AG08395 (cell line): ENCODE measurements at regions not wholly inside any gene's neighbourhood (a gene's known extent, or its start where the extent isn't known, plus 50 kb on each side); places are given as distances from the start of the nearest gene placed in this dataset.

Experiments
- DNase-seq: peaks from one replicate; pipeline ENCODE4 v3.0.0; 2012; ENCODE audit warnings: mixed read lengths, low spot score

GRCh38 chr2:134080386-134081089 is 173.3 kb upstream of the MGAT5 start:
- DNase-seq, result no peak

- no peak for DNase-seq
Measured at GRCh38 chr2:134081238-134081938, 172.5 kb upstream of the MGAT5 start.

- DNase-seq, result no peak
Measured at GRCh38 chr2:134083548-134083947, 170.3 kb upstream of the MGAT5 start.

- DNase-seq, result no peak
Measured at GRCh38 chr2:134086594-134087219, 167.2 kb upstream of the MGAT5 start.

GRCh38 chr2:134087371-134087921 is 166.4 kb upstream of the MGAT5 start:
- DNase-seq, result no peak

GRCh38 chr2:134089454-134089853 is 164.4 kb upstream of the MGAT5 start:
- DNase-seq, result no peak

- DNase-seq, result no peak
Measured at GRCh38 chr2:134097740-134098139, 156.1 kb upstream of the MGAT5 start.

GRCh38 chr2:134098321-134098720 is 155.6 kb upstream of the MGAT5 start:
- DNase-seq, result no peak

GRCh38 chr2:134099273-134099672 is 154.6 kb upstream of the MGAT5 start:
- DNase-seq, result no peak

GRCh38 chr2:134103196-134103595 is 150.7 kb upstream of the MGAT5 start:
- no peak for DNase-seq

GRCh38 chr2:134104754-134105153 is 149.1 kb upstream of the MGAT5 start:
- DNase-seq, result no peak

GRCh38 chr2:134107402-134107801 is 146.5 kb upstream of the MGAT5 start:
- DNase-seq, result no peak

GRCh38 chr2:134108113-134108512 is 145.8 kb upstream of the MGAT5 start:
- DNase-seq, result no peak

GRCh38 chr2:134109246-134109645 is 144.6 kb upstream of the MGAT5 start:
- no peak for DNase-seq

GRCh38 chr2:134109725-134110124 is 144.1 kb upstream of the MGAT5 start:
- no peak for DNase-seq

GRCh38 chr2:134110532-134110931 is 143.3 kb upstream of the MGAT5 start:
- no peak for DNase-seq

GRCh38 chr2:134117676-134118075 is 136.2 kb upstream of the MGAT5 start:
- no peak for DNase-seq

GRCh38 chr2:134118279-134119116 is 135.4 kb upstream of the MGAT5 start:
- peak; percentile 92 for DNase-seq

- DNase-seq, result no peak
Measured at GRCh38 chr2:134119117-134119712, 134.7 kb upstream of the MGAT5 start.

- peak; percentile 92 for DNase-seq
Measured at GRCh38 chr2:134119713-134120405, 134.0 kb upstream of the MGAT5 start.

- no peak for DNase-seq
Measured at GRCh38 chr2:134120406-134120732, 133.5 kb upstream of the MGAT5 start.
